Panc1 (cell line): ENCODE measurements at regions not wholly inside any gene's neighbourhood (a gene's known extent, or its start where the extent isn't known, plus 50 kb on each side); places are given as distances from the start of the nearest gene placed in this dataset.

ENCODE experiments used
- POLR2AphosphoS5 ChIP-seq: IDR thresholded peaks from 2 replicates; pipeline ENCODE4 v1.6.1; 2012; ENCODE audit warnings: mild to moderate bottlenecking, low read depth, low read length, moderate library complexity
- TF ChIP-seq, protein P1 (sequence below): fragments of 450-650 bp; IDR thresholded peaks from 2 replicates; pipeline ENCODE4 v1.5.1; 2017; ENCODE audit warnings: mild to moderate bottlenecking
- TF ChIP-seq, protein P2 (sequence below), 2 experiments: IDR thresholded peaks; 2 replicates each; pipeline ENCODE4 v1.6.1; 2011 to 2012; ENCODE audit warnings: low read depth in 2 of 2, control low read depth in 1 of 2, low read length in 1 of 2, mild to moderate bottlenecking in 1 of 2, moderate library complexity in 1 of 2; ENCODE audit not compliant: insufficient read depth in 1 of 2

- TF ChIP-seq, protein P1, sequence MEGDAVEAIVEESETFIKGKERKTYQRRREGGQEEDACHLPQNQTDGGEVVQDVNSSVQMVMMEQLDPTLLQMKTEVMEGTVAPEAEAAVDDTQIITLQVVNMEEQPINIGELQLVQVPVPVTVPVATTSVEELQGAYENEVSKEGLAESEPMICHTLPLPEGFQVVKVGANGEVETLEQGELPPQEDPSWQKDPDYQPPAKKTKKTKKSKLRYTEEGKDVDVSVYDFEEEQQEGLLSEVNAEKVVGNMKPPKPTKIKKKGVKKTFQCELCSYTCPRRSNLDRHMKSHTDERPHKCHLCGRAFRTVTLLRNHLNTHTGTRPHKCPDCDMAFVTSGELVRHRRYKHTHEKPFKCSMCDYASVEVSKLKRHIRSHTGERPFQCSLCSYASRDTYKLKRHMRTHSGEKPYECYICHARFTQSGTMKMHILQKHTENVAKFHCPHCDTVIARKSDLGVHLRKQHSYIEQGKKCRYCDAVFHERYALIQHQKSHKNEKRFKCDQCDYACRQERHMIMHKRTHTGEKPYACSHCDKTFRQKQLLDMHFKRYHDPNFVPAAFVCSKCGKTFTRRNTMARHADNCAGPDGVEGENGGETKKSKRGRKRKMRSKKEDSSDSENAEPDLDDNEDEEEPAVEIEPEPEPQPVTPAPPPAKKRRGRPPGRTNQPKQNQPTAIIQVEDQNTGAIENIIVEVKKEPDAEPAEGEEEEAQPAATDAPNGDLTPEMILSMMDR: no peak
- TF ChIP-seq POLR2AphosphoS5: no peak
- TF ChIP-seq, protein P2, sequence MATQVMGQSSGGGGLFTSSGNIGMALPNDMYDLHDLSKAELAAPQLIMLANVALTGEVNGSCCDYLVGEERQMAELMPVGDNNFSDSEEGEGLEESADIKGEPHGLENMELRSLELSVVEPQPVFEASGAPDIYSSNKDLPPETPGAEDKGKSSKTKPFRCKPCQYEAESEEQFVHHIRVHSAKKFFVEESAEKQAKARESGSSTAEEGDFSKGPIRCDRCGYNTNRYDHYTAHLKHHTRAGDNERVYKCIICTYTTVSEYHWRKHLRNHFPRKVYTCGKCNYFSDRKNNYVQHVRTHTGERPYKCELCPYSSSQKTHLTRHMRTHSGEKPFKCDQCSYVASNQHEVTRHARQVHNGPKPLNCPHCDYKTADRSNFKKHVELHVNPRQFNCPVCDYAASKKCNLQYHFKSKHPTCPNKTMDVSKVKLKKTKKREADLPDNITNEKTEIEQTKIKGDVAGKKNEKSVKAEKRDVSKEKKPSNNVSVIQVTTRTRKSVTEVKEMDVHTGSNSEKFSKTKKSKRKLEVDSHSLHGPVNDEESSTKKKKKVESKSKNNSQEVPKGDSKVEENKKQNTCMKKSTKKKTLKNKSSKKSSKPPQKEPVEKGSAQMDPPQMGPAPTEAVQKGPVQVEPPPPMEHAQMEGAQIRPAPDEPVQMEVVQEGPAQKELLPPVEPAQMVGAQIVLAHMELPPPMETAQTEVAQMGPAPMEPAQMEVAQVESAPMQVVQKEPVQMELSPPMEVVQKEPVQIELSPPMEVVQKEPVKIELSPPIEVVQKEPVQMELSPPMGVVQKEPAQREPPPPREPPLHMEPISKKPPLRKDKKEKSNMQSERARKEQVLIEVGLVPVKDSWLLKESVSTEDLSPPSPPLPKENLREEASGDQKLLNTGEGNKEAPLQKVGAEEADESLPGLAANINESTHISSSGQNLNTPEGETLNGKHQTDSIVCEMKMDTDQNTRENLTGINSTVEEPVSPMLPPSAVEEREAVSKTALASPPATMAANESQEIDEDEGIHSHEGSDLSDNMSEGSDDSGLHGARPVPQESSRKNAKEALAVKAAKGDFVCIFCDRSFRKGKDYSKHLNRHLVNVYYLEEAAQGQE (IDR thresholded peaks at IDR 0.05; ENCODE audit: insufficient read depth in 1 of 2, low read depth in 2 of 2, low read length in 1 of 2): no peak
Measured at GRCh38 chr9:107794259-107794658, 304.7 kb upstream of the KLF4 start.
